GM06990 (cell line): ENCODE measurements at regions not wholly inside any gene's neighbourhood (a gene's known extent, or its start where the extent isn't known, plus 50 kb on each side); places are given as distances from the start of the nearest gene placed in this dataset.

ENCODE experiments used
- DNase-seq: peaks from one replicate; pipeline ENCODE4 v3.0.0-alpha.2; 2011; ENCODE audit not compliant: insufficient read length; ENCODE audit errors: extremely low read depth
- H3K27me3 ChIP-seq: replicated peaks from 2 replicates; pipeline ENCODE4 v1.6.0; 2011; ENCODE audit warnings: low read length; ENCODE audit not compliant: control insufficient read depth, insufficient read depth
- H3K36me3 ChIP-seq: 2 replicates; pipeline ENCODE4 v1.5.1; 2011; ENCODE audit warnings: low read length; ENCODE audit not compliant: control insufficient read depth, insufficient read depth
- H3K4me3 ChIP-seq: replicated peaks from 2 replicates; pipeline ENCODE4 v1.5.1; 2011; ENCODE audit warnings: low read depth, mild to moderate bottlenecking, control low read depth, low read length
- CTCF ChIP-seq: IDR thresholded peaks from 2 replicates; pipeline ENCODE4 v1.5.1; 2011; ENCODE audit warnings: low read length, control low read depth, mild to moderate bottlenecking, inconsistent platforms; ENCODE audit not compliant: insufficient read depth, poor library complexity, severe bottlenecking

- TF ChIP-seq CTCF = no peak
- Histone ChIP-seq H3K4me3 (no peak overlapping the region), H3K36me3 (no peaks in the 10 kb centered on the region), H3K27me3 (no peaks in the 10 kb centered on the region)
- DNase-seq = no peak
Observed at GRCh38 chr3:194046531-194046930, 89.4 kb upstream of the HES1 start.

GRCh38 chr3:194046995-194047645, 88.8 kb upstream of the HES1 start:
- Histone ChIP-seq H3K4me3 (no peak overlapping the region), H3K36me3 (no peaks in the 10 kb centered on the region), H3K27me3 (no peaks in the 10 kb centered on the region)
- no peak for DNase-seq
- no peak for TF ChIP-seq CTCF

GRCh38 chr3:194049394-194049793, 86.6 kb upstream of the HES1 start:
- no peak for DNase-seq
- no peak overlapping the region for H3K4me3 ChIP-seq
- no peak for TF ChIP-seq CTCF
- H3K27me3 ChIP-seq = no peaks in the 10 kb centered on the region
- no peaks in the 10 kb centered on the region for H3K36me3 ChIP-seq

- no peaks in the 10 kb centered on the region for H3K27me3 ChIP-seq
- H3K36me3 ChIP-seq = no peaks in the 10 kb centered on the region
- DNase-seq = no peak
- TF ChIP-seq CTCF = no peak
- H3K4me3 ChIP-seq = no peak overlapping the region
Observed at GRCh38 chr3:194050782-194051320, 85.1 kb upstream of the HES1 start.

GRCh38 chr3:194051366-194052149, 84.4 kb upstream of the HES1 start:
- Histone ChIP-seq H3K27me3 (no peaks in the 10 kb centered on the region), H3K36me3 (no peaks in the 10 kb centered on the region), H3K4me3 (no peak overlapping the region)
- DNase-seq = no peak
- TF ChIP-seq CTCF = no peak
